ENCODE measurements at regions not wholly inside any gene's neighbourhood (a gene's known extent, or its start where the extent isn't known, plus 50 kb on each side); places are given as distances from the start of the nearest gene placed in this dataset.
A peak's percentile ranks its signal among the peaks of the same experiment; 100 is the strongest.

GRCh38 chr1:56378341-56379070 lies 200.9 kb downstream of the PLPP3 start:
- Histone ChIP-seq H3K4me3 (no peak overlapping the region), H3K27me3 (replicated peaks; ENCODE audit: insufficient read depth) (no peaks in the 10 kb centered on the region), H3F3A (ENCODE audit: insufficient read depth) (peaks cover 25% of the 10 kb centered on the region), H3K36me3 (ENCODE audit: low read depth) (no peaks in the 10 kb centered on the region), H3K9me3 (ENCODE audit: low read depth) (no peaks in the 10 kb centered on the region), H2AFZ (no peak overlapping the region), H3K27ac (no peak overlapping the region), H3K79me2 (ENCODE audit: insufficient read depth) (no peaks in the 10 kb centered on the region), H3K9ac (no peak overlapping the region), H4K20me1 (ENCODE audit: insufficient read depth) (no peaks in the 10 kb centered on the region), H3K9me2 (ENCODE audit: insufficient read depth) (no peaks in the 10 kb centered on the region), H3K4me1 (ENCODE audit: insufficient read depth) (peaks cover 30% of the 10 kb centered on the region), H3K4me2 (ENCODE audit: unreplicated experiment) (no peak overlapping the region)
- in situ Hi-C loops (cut with MboI), result no loop called here
- 41 to 45% methylated on average over 6 of the region's 6 CpGs for WGBS, 2 experiments (ENCODE audit: low coverage in 1 of 2, low lambda C conversion rate in 2 of 2, missing lambda C conversion rate in 2 of 2)
- no peak for DNase-seq
- TF ChIP-seq EZH2 (IDR thresholded peaks at IDR 0.05; ENCODE audit: insufficient read depth, poor library complexity, severe bottlenecking), result no peak
- TF ChIP-seq EZH2phosphoT487 (IDR thresholded peaks at IDR 0.05; ENCODE audit: insufficient read depth, low read depth), result no peak

GRCh38 chr1:56377431-56377830 lies 201.9 kb downstream of the PLPP3 start:
- no peaks in the 10 kb centered on the region for H3K9me3 ChIP-seq (ENCODE audit: low read depth)
- H3K9ac ChIP-seq, result no peak overlapping the region
- TF ChIP-seq EZH2 (IDR thresholded peaks at IDR 0.05; ENCODE audit: insufficient read depth, poor library complexity, severe bottlenecking) (no peak), EZH2phosphoT487 (IDR thresholded peaks at IDR 0.05; ENCODE audit: insufficient read depth, low read depth) (no peak)
- H3K36me3 ChIP-seq (ENCODE audit: low read depth), result no peaks in the 10 kb centered on the region
- no peaks in the 10 kb centered on the region for H3K27me3 ChIP-seq (replicated peaks; ENCODE audit: insufficient read depth)
- no peak overlapping the region for H3K4me3 ChIP-seq
- no peak for DNase-seq
- peaks cover 31% of the 10 kb centered on the region for H3K4me1 ChIP-seq (ENCODE audit: insufficient read depth)
- H3F3A ChIP-seq (ENCODE audit: insufficient read depth), result peaks cover 25% of the 10 kb centered on the region
- no peaks in the 10 kb centered on the region for H3K9me2 ChIP-seq (ENCODE audit: insufficient read depth)
- 89 to 90% methylated on average over 2 of the region's 2 CpGs for WGBS, 2 experiments (ENCODE audit: low coverage in 1 of 2, low lambda C conversion rate in 2 of 2, missing lambda C conversion rate in 2 of 2)
- H4K20me1 ChIP-seq (ENCODE audit: insufficient read depth), result no peaks in the 10 kb centered on the region
- H3K79me2 ChIP-seq (ENCODE audit: insufficient read depth), result no peaks in the 10 kb centered on the region
- no peak overlapping the region for H3K4me2 ChIP-seq (ENCODE audit: unreplicated experiment)
- no peak overlapping the region for H3K27ac ChIP-seq
- in situ Hi-C loops (cut with MboI), result no loop called here
- H2AFZ ChIP-seq, result no peak overlapping the region

- Histone ChIP-seq H3K9me2 (ENCODE audit: insufficient read depth) (no peaks in the 10 kb centered on the region), H3K4me1 (ENCODE audit: insufficient read depth) (peaks cover 31% of the 10 kb centered on the region), H3K4me2 (ENCODE audit: unreplicated experiment) (peak overlapping the region; percentile 37), H3K9me3 (ENCODE audit: low read depth) (no peaks in the 10 kb centered on the region), H2AFZ (no peak overlapping the region), H3K36me3 (ENCODE audit: low read depth) (no peaks in the 10 kb centered on the region), H3K9ac (no peak overlapping the region), H3K4me3 (no peak overlapping the region), H3K27ac (0 out of 2 replicates have a peak overlapping the region, but pooled peaks have one; percentile 9), H4K20me1 (ENCODE audit: insufficient read depth) (no peaks in the 10 kb centered on the region), H3K79me2 (ENCODE audit: insufficient read depth) (no peaks in the 10 kb centered on the region), H3F3A (ENCODE audit: insufficient read depth) (peaks cover 25% of the 10 kb centered on the region), H3K27me3 (replicated peaks; ENCODE audit: insufficient read depth) (no peaks in the 10 kb centered on the region)
- TF ChIP-seq EZH2 (IDR thresholded peaks at IDR 0.05; ENCODE audit: insufficient read depth, poor library complexity, severe bottlenecking), result no peak
- TF ChIP-seq EZH2phosphoT487 (IDR thresholded peaks at IDR 0.05; ENCODE audit: insufficient read depth, low read depth), result no peak
- WGBS, 2 experiments (ENCODE audit: low coverage in 1 of 2, low lambda C conversion rate in 2 of 2, missing lambda C conversion rate in 2 of 2), result 9 to 13% methylated on average over 7 of the region's 7 CpGs
- peak; percentile 76 for DNase-seq
- in situ Hi-C loops (cut with MboI), result no loop called here
Measured at GRCh38 chr1:56376188-56376984, 203.0 kb downstream of the PLPP3 start.

- Histone ChIP-seq H3K27ac (no peak overlapping the region), H3K4me2 (ENCODE audit: unreplicated experiment) (no peak overlapping the region), H3K9ac (no peak overlapping the region), H3K4me1 (ENCODE audit: insufficient read depth) (peaks cover 31% of the 10 kb centered on the region), H3K4me3 (no peak overlapping the region), H3K9me3 (ENCODE audit: low read depth) (no peaks in the 10 kb centered on the region), H3K9me2 (ENCODE audit: insufficient read depth) (no peaks in the 10 kb centered on the region), H3K79me2 (ENCODE audit: insufficient read depth) (no peaks in the 10 kb centered on the region), H3F3A (ENCODE audit: insufficient read depth) (peaks cover 25% of the 10 kb centered on the region), H4K20me1 (ENCODE audit: insufficient read depth) (no peaks in the 10 kb centered on the region), H3K27me3 (replicated peaks; ENCODE audit: insufficient read depth) (no peaks in the 10 kb centered on the region), H2AFZ (no peak overlapping the region), H3K36me3 (ENCODE audit: low read depth) (no peaks in the 10 kb centered on the region)
- TF ChIP-seq EZH2phosphoT487 (IDR thresholded peaks at IDR 0.05; ENCODE audit: insufficient read depth, low read depth) (no peak), EZH2 (IDR thresholded peaks at IDR 0.05; ENCODE audit: insufficient read depth, poor library complexity, severe bottlenecking) (no peak)
- in situ Hi-C loops (cut with MboI), result no loop called here
- DNase-seq, result peak; percentile 31
- WGBS, 2 experiments (ENCODE audit: low coverage in 1 of 2, low lambda C conversion rate in 2 of 2, missing lambda C conversion rate in 2 of 2), result 51 to 58% methylated on average over 5 of the region's 5 CpGs
Measured at GRCh38 chr1:56375326-56375804, 204.0 kb downstream of the PLPP3 start.
